ENCODE measurements at regions not wholly inside any gene's neighbourhood (a gene's known extent, or its start where the extent isn't known, plus 50 kb on each side); places are given as distances from the start of the nearest gene placed in this dataset.

GRCh38 chr13:50167967-50168366, 152.7 kb downstream of the KCNRG start:
- TF ChIP-seq RAD21 (IDR thresholded peaks at IDR 0.05; ENCODE audit: low read length) (no peak), POLR2A (IDR thresholded peaks at IDR 0.05; ENCODE audit: low read depth, low read length) (no peak), CTCF (conservative IDR thresholded peaks at IDR 0.05; ENCODE audit: low read depth, low read length) (no peak), CEBPB (IDR thresholded peaks at IDR 0.05; ENCODE audit: low read depth, low read length) (no peak), NFE2L2 (IDR thresholded peaks at IDR 0.05; ENCODE audit: low read depth, low read length) (no peak), RCOR1 (IDR thresholded peaks at IDR 0.05; ENCODE audit: insufficient replicate concordance, low read length) (no peak), MAFK (IDR thresholded peaks at IDR 0.05; ENCODE audit: low read depth, low read length) (no peak), MAZ (IDR thresholded peaks at IDR 0.05; ENCODE audit: borderline replicate concordance, low read depth, low read length) (no peak), BHLHE40 (IDR thresholded peaks at IDR 0.05; ENCODE audit: low read depth, low read length) (no peak), SMC3 (IDR thresholded peaks at IDR 0.05; ENCODE audit: low read depth, low read length) (no peak), RFX5 (IDR thresholded peaks at IDR 0.05; ENCODE audit: low read depth, low read length) (no peak), USF2 (IDR thresholded peaks at IDR 0.05; ENCODE audit: low read depth, low read length) (no peak), FOS (IDR thresholded peaks at IDR 0.05; ENCODE audit: low read depth, low read length) (no peak), ELK1 (IDR thresholded peaks at IDR 0.05; ENCODE audit: borderline replicate concordance, low read depth, low read length) (no peak)
